ENCODE measurements at regions not wholly inside any gene's neighbourhood (a gene's known extent, or its start where the extent isn't known, plus 50 kb on each side); places are given as distances from the start of the nearest gene placed in this dataset.

GRCh38 chr11:91219535-91219934 lies 996.7 kb upstream of the CHORDC1 start:
- TF ChIP-seq CEBPB (IDR thresholded peaks at IDR 0.05; ENCODE audit: low read depth, low read length), result 0 out of 2 replicates have a peak, but pooled peaks have one; percentile 3
- TF ChIP-seq MAFK (IDR thresholded peaks at IDR 0.05; ENCODE audit: low read depth, low read length), result no peak
- TF ChIP-seq USF2 (IDR thresholded peaks at IDR 0.05; ENCODE audit: low read depth, low read length), result no peak
- Histone ChIP-seq H3K27me3 (ENCODE audit: control insufficient read depth, insufficient read depth, low read length) (no peaks in the 10 kb centered on the region), H4K5ac (ENCODE audit: low read depth, low read length) (no peak overlapping the region), H2AFZ (replicated peaks; ENCODE audit: low read length, poor library complexity) (no peak overlapping the region), H3K4me1 (ENCODE audit: control insufficient read depth, insufficient read depth, low read length) (no peaks in the 10 kb centered on the region), H3K4me2 (ENCODE audit: low read depth, low read length) (no peak overlapping the region), H3K4me3 (ENCODE audit: insufficient read depth, low read depth, low read length) (no peak overlapping the region), H2BK5ac (ENCODE audit: low read depth, low read length, poor library complexity, severe bottlenecking) (no peak overlapping the region), H4K20me1 (ENCODE audit: insufficient read depth, low read length) (no peaks in the 10 kb centered on the region), H4K91ac (ENCODE audit: insufficient read depth, low read depth, low read length) (no peak overlapping the region), H3K27ac (ENCODE audit: insufficient read depth, low read length) (no peak overlapping the region), H3K36me3 (ENCODE audit: control insufficient read depth, insufficient read depth, low read length) (no peaks in the 10 kb centered on the region), H2AK9ac (replicated peaks; ENCODE audit: low read depth, low read length, poor library complexity) (no peak overlapping the region), H3K14ac (replicated peaks; ENCODE audit: low read depth, low read length) (no peak overlapping the region), H3K4ac (ENCODE audit: low read depth, low read length) (no peak overlapping the region), H3K23ac (ENCODE audit: low read depth, low read length) (no peak overlapping the region), H4K8ac (ENCODE audit: low read depth in 2 of 2, low read length in 2 of 2) (no peak overlapping the region), H3K9me3 (ENCODE audit: control insufficient read depth, insufficient read depth, low read length) (no peaks in the 10 kb centered on the region), H2BK15ac (ENCODE audit: low read depth, low read length) (no peak overlapping the region), H3K18ac (ENCODE audit: low read depth, low read length) (no peak overlapping the region), H2BK20ac (ENCODE audit: low read depth, low read length) (no peak overlapping the region), H3K9me1 (ENCODE audit: insufficient read depth, low read length) (no peaks in the 10 kb centered on the region), H2AK5ac (ENCODE audit: low read depth, low read length) (no peak overlapping the region), H3K79me1 (ENCODE audit: low read depth in 1 of 2, low read length in 2 of 2) (no peaks in the 10 kb centered on the region), H3K56ac (ENCODE audit: extremely low read depth, insufficient read depth, low read length) (no peak overlapping the region), H2BK120ac (ENCODE audit: low read depth, low read length) (no peak overlapping the region), H3K9ac (ENCODE audit: low read depth, low read length) (no peak overlapping the region)
- POLR2A ChIA-PET (ENCODE audit: unreplicated experiment), result no interaction called here
- no TSS peak for BruUV-seq (replicated peaks)
- WGBS, 2 experiments (ENCODE audit: extremely low coverage in 2 of 2, insufficient read length in 1 of 2), result no CpG with 5 or more reads among the region's 1 CpG
- peak; percentile 20 for DNase-seq
- CTCF ChIA-PET, result no interaction called here
- in situ Hi-C loops (cut with MboI; ENCODE audit: low sequenced_read_pairs) (no loop called here), intact Hi-C loops (cut with micrococcal nuclease) (no loop called here), dilution Hi-C loops (cut with HindIII; ENCODE audit: low sequenced_read_pairs, unreplicated experiment) (no loop called here)
- ATAC-seq (ENCODE audit: low read depth), result no peak; the same call in 1 of the 2 replicates

Data from IMR-90 (cell line).